B cell (primary cell): ENCODE measurements at regions not wholly inside any gene's neighbourhood (a gene's known extent, or its start where the extent isn't known, plus 50 kb on each side); places are given as distances from the start of the nearest gene placed in this dataset.

ENCODE experiments used
- ATAC-seq: fragments of 200-7000 bp; cut with Tn5 transposase; one replicate; pipeline ENCODE4 v1.10.0; 2021; ENCODE audit warnings: low read depth, mild to moderate bottlenecking, moderate number of reproducible peaks, moderate library complexity
- CTCF ChIA-PET: fragments of 350-600 bp; sonication (Branson Sonifier 250); formaldehyde crosslinking; loops from one replicate; lab custom pipeline; 2021; ENCODE audit warnings: antibody characterized with exemption, inconsistent platforms; lab: Charles Lee
- POLR2A ChIA-PET: fragments of 350-600 bp; sonication (Branson Sonifier 250); formaldehyde crosslinking; loops from one replicate; lab custom pipeline; 2021; ENCODE audit warnings: antibody characterized with exemption; lab: Charles Lee
- DNase-seq: peaks from one replicate; pipeline ENCODE4 v3.0.0; 2013
- H2AFZ ChIP-seq: 2 replicates; pipeline ENCODE4 v1.6.1; 2012; ENCODE audit warnings: mild to moderate bottlenecking, low read depth, low read length; ENCODE audit not compliant: insufficient read depth, poor library complexity, severe bottlenecking
- H3K27ac ChIP-seq, 2 donors: 1 replicate in 1 of 2; 2 replicates in 1 of 2; pipeline ENCODE4 v1.5.1; 2012 to 2013; ENCODE audit warnings: low read length in 2 of 2, mild to moderate bottlenecking in 2 of 2, moderate library complexity in 1 of 2
- H3K27me3 ChIP-seq, 4 experiments: fragments of 200-600 bp in 1 of 4; sonication (generic) in 1 of 4; replicated peaks in 1 of 4; 1 replicate in 2 of 4; 2 replicates in 2 of 4; pipeline versions ENCODE4 v1.6.1 to v1.7.0; 2013 to 2016; ENCODE audit warnings: low read length in 3 of 4, mild to moderate bottlenecking in 2 of 4, mixed read lengths in 1 of 4, moderate library complexity in 1 of 4; ENCODE audit not compliant: insufficient read depth in 4 of 4, control insufficient read depth in 3 of 4; ENCODE audit errors: control extremely low read depth in 1 of 4
- H3K36me3 ChIP-seq, 2 experiments: replicated peaks in 1 of 2; 1 replicate in 1 of 2; 2 replicates in 1 of 2; pipeline versions ENCODE4 v1.6.1 to v1.7.1; 2013; ENCODE audit warnings: low read length in 1 of 2; ENCODE audit not compliant: insufficient read depth in 2 of 2, control insufficient read depth in 1 of 2; ENCODE audit errors: control extremely low read depth in 1 of 2, extremely low read depth in 1 of 2
- H3K4me1 ChIP-seq, 2 donors: fragments of 200-600 bp in 1 of 2; sonication (generic) in 1 of 2; 1 replicate in 1 of 2; 2 replicates in 1 of 2; pipeline versions ENCODE4 v1.5.1 to v1.6.1; 2013 to 2017; ENCODE audit warnings: low read length in 2 of 2; ENCODE audit not compliant: control insufficient read depth in 2 of 2, insufficient read depth in 2 of 2
- H3K4me2 ChIP-seq: replicated peaks from 2 replicates; pipeline ENCODE3; 2012; ENCODE audit warnings: mild to moderate bottlenecking, low read depth, low read length; ENCODE audit not compliant: poor library complexity, severe bottlenecking
- H3K4me3 ChIP-seq, 5 experiments: fragments of 200-600 bp in 1 of 5; sonication (generic) in 1 of 5; 1 replicate in 3 of 5; 2 replicates in 2 of 5; pipeline versions ENCODE4 v1.5.1 to v1.7.0; 2011 to 2016; ENCODE audit warnings: low read length in 4 of 5, mild to moderate bottlenecking in 4 of 5, low read depth in 2 of 5, control low read depth in 1 of 5, moderate library complexity in 1 of 5; ENCODE audit not compliant: insufficient read depth in 1 of 5; ENCODE audit errors: control extremely low read depth in 1 of 5, extremely low read depth in 1 of 5
- H3K79me2 ChIP-seq: fragments of 200-600 bp; sonication (generic); one replicate; pipeline ENCODE4 v1.6.0; 2016; ENCODE audit warnings: low read length; ENCODE audit not compliant: control insufficient read depth, insufficient read depth
- H3K9ac ChIP-seq: fragments of 200-600 bp; sonication (generic); 2 replicates; pipeline ENCODE4 v1.6.1; 2017; ENCODE audit warnings: mild to moderate bottlenecking, low read length, moderate library complexity
- H3K9me3 ChIP-seq, 3 donors: one replicate each; pipeline versions ENCODE4 v1.6.1 to v1.7.1; 2013; ENCODE audit warnings: low read length in 2 of 3; ENCODE audit not compliant: control insufficient read depth in 2 of 3, insufficient read depth in 1 of 3; ENCODE audit errors: control extremely low read depth in 1 of 3
- H4K20me1 ChIP-seq: 2 replicates; pipeline ENCODE4 v1.6.0; 2012; ENCODE audit warnings: mild to moderate bottlenecking, low read length; ENCODE audit not compliant: insufficient read depth, control insufficient read depth, poor library complexity, severe bottlenecking
- H3K27ac Mint-ChIP-seq: one replicate; pipeline ENCODE4 v1.8.0; 2021; ENCODE audit warnings: mixed read lengths
- H3K27me3 Mint-ChIP-seq: one replicate; pipeline ENCODE4 v1.8.0; 2021; ENCODE audit warnings: mixed read lengths
- H3K4me1 Mint-ChIP-seq: one replicate; pipeline ENCODE4 v1.8.0; 2021; ENCODE audit warnings: mixed read lengths
- H3K4me3 Mint-ChIP-seq: one replicate; pipeline ENCODE4 v1.8.0; 2021; ENCODE audit warnings: mixed read lengths
- H3K9me3 Mint-ChIP-seq: one replicate; pipeline ENCODE4 v1.8.0; 2022; ENCODE audit warnings: mixed read lengths; ENCODE audit not compliant: insufficient read depth
- EZH2 ChIP-seq: IDR thresholded peaks from 2 replicates; pipeline ENCODE4 v1.6.1; 2012; ENCODE audit warnings: borderline replicate concordance, low read depth, mild to moderate bottlenecking, moderate library complexity, low read length; ENCODE audit not compliant: insufficient read depth, poor library complexity, severe bottlenecking
- WGBS: methylation state at CpG from one replicate; pipeline ENCODE4 v1.1.5; 2013; ENCODE audit warnings: missing lambda C conversion rate; ENCODE audit not compliant: insufficient coverage; 5-methylcytosine and 5-hydroxymethylcytosine counted together
- intact Hi-C: fragments of 100-400 bp; cut with micrococcal nuclease; formaldehyde crosslinking; loops from one replicate; pipeline ENCODE4 v1.10.0; 2022
- TF ChIP-seq, protein P1 (sequence below): fragments of 200-600 bp; IDR thresholded peaks from one replicate; pipeline ENCODE4 v1.8.0; 2022; ENCODE audit warnings: antibody characterized with exemption, mild to moderate bottlenecking

DNA sequence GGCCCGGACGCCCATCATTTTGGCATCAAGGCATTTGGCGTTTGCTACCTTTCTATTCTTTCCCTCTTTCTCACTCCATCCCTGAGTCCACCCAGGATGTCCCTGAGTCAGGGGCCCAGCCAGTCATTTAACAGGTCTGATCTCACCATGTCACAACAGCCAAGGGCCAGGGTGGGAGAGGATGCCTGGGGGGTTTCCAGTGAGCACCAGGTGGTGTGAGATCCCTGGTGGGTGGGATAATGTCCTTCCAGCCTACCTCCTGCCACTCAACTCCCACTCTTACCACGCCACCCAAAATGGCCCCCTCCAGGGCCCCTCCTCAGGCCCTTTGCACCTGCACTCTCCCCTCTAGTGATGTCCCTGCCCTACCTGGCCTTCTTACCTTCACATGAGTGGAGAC is 310.8 kb downstream of the BCL11B start:
- Mint-ChIP-seq H3K27ac (no peak overlapping the region), H3K4me3 (no peak overlapping the region), H3K9me3 (no peaks in the 10 kb centered on the region), H3K27me3 (no peaks in the 10 kb centered on the region), H3K4me1 (no peaks in the 10 kb centered on the region)
- Histone ChIP-seq H3K9me3 (peaks cover 0 to 44% (median 0%) of the 10 kb centered on the region in 3 donors), H3K27me3 (no peaks in the 10 kb centered on the region), H2AFZ (no peak overlapping the region), H4K20me1 (no peaks in the 10 kb centered on the region), H3K79me2 (no peaks in the 10 kb centered on the region), H3K4me2 (no peak overlapping the region), H3K27ac (no peak overlapping the region), H3K4me1 (no peaks in the 10 kb centered on the region), H3K4me3 (no peak overlapping the region), H3K9ac (no peak overlapping the region), H3K36me3 (no peaks in the 10 kb centered on the region)
- ChIA-PET POLR2A (no interaction called here), CTCF (no interaction called here)
- no peak for TF ChIP-seq EZH2
- TF ChIP-seq, protein P1, sequence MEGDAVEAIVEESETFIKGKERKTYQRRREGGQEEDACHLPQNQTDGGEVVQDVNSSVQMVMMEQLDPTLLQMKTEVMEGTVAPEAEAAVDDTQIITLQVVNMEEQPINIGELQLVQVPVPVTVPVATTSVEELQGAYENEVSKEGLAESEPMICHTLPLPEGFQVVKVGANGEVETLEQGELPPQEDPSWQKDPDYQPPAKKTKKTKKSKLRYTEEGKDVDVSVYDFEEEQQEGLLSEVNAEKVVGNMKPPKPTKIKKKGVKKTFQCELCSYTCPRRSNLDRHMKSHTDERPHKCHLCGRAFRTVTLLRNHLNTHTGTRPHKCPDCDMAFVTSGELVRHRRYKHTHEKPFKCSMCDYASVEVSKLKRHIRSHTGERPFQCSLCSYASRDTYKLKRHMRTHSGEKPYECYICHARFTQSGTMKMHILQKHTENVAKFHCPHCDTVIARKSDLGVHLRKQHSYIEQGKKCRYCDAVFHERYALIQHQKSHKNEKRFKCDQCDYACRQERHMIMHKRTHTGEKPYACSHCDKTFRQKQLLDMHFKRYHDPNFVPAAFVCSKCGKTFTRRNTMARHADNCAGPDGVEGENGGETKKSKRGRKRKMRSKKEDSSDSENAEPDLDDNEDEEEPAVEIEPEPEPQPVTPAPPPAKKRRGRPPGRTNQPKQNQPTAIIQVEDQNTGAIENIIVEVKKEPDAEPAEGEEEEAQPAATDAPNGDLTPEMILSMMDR: no peak
- DNase-seq: no peak
- intact Hi-C loops: no loop called here
- no peak for ATAC-seq
- 100% methylated on average over 4 of the region's 4 CpGs for WGBS

DNA sequence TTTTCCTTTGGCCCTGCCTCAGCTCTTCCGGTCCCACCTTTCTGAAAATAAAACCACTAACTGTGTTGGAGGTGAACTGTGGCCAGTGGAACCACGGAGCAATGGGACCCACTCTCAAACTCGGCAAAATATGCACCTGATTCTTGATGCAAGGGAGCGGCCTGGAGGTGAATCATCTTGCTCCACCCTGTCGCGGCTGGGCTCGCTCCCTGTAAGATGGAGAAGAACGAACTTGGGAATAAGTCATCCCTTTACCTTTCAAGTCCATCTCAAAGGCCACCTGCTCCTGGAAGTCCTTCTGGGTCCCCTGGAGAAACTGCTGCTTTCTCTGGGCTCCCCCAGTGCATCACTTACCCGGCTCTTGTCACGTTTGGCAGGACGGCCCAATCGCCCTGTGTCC is 309.9 kb downstream of the BCL11B start:
- ATAC-seq: no peak
- peaks cover 0 to 44% (median 0%) of the 10 kb centered on the region in 3 donors for H3K9me3 ChIP-seq

More for the DNA sequence above, 309.9 kb downstream of the BCL11B start:
- Mint-ChIP-seq H3K27me3 (no peaks in the 10 kb centered on the region), H3K4me1 (no peaks in the 10 kb centered on the region), H3K9me3 (peaks cover 2% of the 10 kb centered on the region), H3K27ac (no peak overlapping the region), H3K4me3 (no peak overlapping the region)
- H3K4me3 ChIP-seq: no peak overlapping the region
- no peaks in the 10 kb centered on the region for H3K4me1 ChIP-seq
- no peak overlapping the region for H3K4me2 ChIP-seq
- H3K27ac ChIP-seq: no peak overlapping the region
- ChIA-PET POLR2A (no interaction called here), CTCF (no interaction called here)
- no peak overlapping the region for H3K9ac ChIP-seq
- TF ChIP-seq, protein P1: no peak
- TF ChIP-seq EZH2: no peak
- DNase-seq: no peak
- H3K79me2 ChIP-seq: no peaks in the 10 kb centered on the region
- H2AFZ ChIP-seq: no peak overlapping the region
- WGBS: 86% methylated on average over 12 of the region's 12 CpGs
- H3K36me3 ChIP-seq: no peaks in the 10 kb centered on the region
- H3K27me3 ChIP-seq: no peaks in the 10 kb centered on the region
- intact Hi-C loops: no loop called here
- H4K20me1 ChIP-seq: no peaks in the 10 kb centered on the region
